SK-N-SH (cell line): ENCODE measurements at regions not wholly inside any gene's neighbourhood (a gene's known extent, or its start where the extent isn't known, plus 50 kb on each side); places are given as distances from the start of the nearest gene placed in this dataset.

Experiments used
- CTCF ChIA-PET: fragments of 300-600, 350-600 bp; formaldehyde crosslinking; extraction: SDS; loops from one replicate; lab custom pipeline; 2021; lab: Yijun Ruan, JAX
- POLR2A ChIA-PET: fragments of 350-600 bp; sonication (Branson Sonifier 250); formaldehyde crosslinking; extraction: SDS; loops from one replicate; lab custom pipeline; 2020; ENCODE audit warnings: antibody characterized with exemption, inconsistent platforms; lab: Yijun Ruan, JAX
- DNase-seq: peaks from one replicate; pipeline ENCODE4 v3.0.0; 2012
- H2AFZ ChIP-seq: fragments of 200-600 bp; sonication (generic); 2 replicates; pipeline ENCODE4 v1.8.1; 2016; ENCODE audit warnings: antibody characterized with exemption, mild to moderate bottlenecking, low read depth
- H3F3A ChIP-seq: fragments of 200-600 bp; sonication (generic); replicated peaks from 2 replicates; pipeline ENCODE3; 2016; ENCODE audit warnings: antibody characterized with exemption, mild to moderate bottlenecking; ENCODE audit not compliant: insufficient read depth
- H3K27ac ChIP-seq, 2 experiments: fragments of 200-500 bp in 1 of 2; fragments of 200-600 bp in 1 of 2; sonication (Bioruptor generic) in 1 of 2; sonication (generic), shearing (Covaris generic) in 1 of 2; 2 replicates each; pipeline versions ENCODE4 v1.5.1 to v1.6.1; 2014 to 2016; ENCODE audit warnings: low read depth in 2 of 2, inconsistent platforms in 1 of 2, low read length in 1 of 2, mild to moderate bottlenecking in 1 of 2, mixed read lengths in 1 of 2
- H3K27me3 ChIP-seq: fragments of 200-600 bp; sonication (generic), shearing (Covaris generic); 2 replicates; pipeline ENCODE4 v1.6.1; 2016; ENCODE audit warnings: mixed run types; ENCODE audit not compliant: insufficient read depth
- H3K36me3 ChIP-seq, 2 experiments: fragments of 200-500 bp in 1 of 2; fragments of 200-600 bp in 1 of 2; sonication (Bioruptor generic) in 1 of 2; sonication (generic) in 1 of 2; replicated peaks in 1 of 2; 2 replicates each; pipeline versions ENCODE3 to v1.5.1; 2014 to 2016; ENCODE audit warnings: low read length in 1 of 2, mild to moderate bottlenecking in 1 of 2; ENCODE audit not compliant: insufficient read depth in 2 of 2, control insufficient read depth in 1 of 2
- H3K4me1 ChIP-seq, 2 experiments: fragments of 200-500 bp in 1 of 2; fragments of 200-600 bp in 1 of 2; sonication (Bioruptor generic) in 1 of 2; sonication (generic), shearing (Covaris generic) in 1 of 2; 2 replicates each; pipeline versions ENCODE4 v1.5.1 to v1.6.1; 2014 to 2016; ENCODE audit warnings: low read depth in 1 of 2, low read length in 1 of 2, mixed run types in 1 of 2; ENCODE audit not compliant: insufficient read depth in 2 of 2, control insufficient read depth in 1 of 2
- H3K4me2 ChIP-seq: fragments of 200-600 bp; sonication (generic), shearing (Covaris generic); 2 replicates; pipeline ENCODE4 v1.6.1; 2017; ENCODE audit warnings: mixed run types
- H3K4me3 ChIP-seq, 2 experiments: fragments of 200-500 bp in 1 of 2; fragments of 200-600 bp in 1 of 2; sonication (Bioruptor generic) in 1 of 2; sonication (generic), shearing (Covaris generic) in 1 of 2; 2 replicates each; pipeline versions ENCODE4 v1.5.1 to v1.8.1; 2014 to 2016; ENCODE audit warnings: low read depth in 2 of 2, inconsistent platforms in 1 of 2, low read length in 1 of 2, mild to moderate bottlenecking in 1 of 2, mixed read lengths in 1 of 2, moderate library complexity in 1 of 2
- H3K79me2 ChIP-seq: fragments of 200-600 bp; sonication (generic); 2 replicates; pipeline ENCODE4 v1.8.1; 2017; ENCODE audit warnings: mild to moderate bottlenecking; ENCODE audit not compliant: insufficient read depth
- H3K9ac ChIP-seq: fragments of 200-600 bp; sonication (generic); 2 replicates; pipeline ENCODE4 v1.6.1; 2017; ENCODE audit warnings: mixed run types
- H3K9me2 ChIP-seq: fragments of 200-600 bp; sonication (generic); 2 replicates; pipeline ENCODE4 v1.6.1; 2017; ENCODE audit warnings: mixed run types
- H3K9me3 ChIP-seq: fragments of 200-600 bp; sonication (generic); 2 replicates; pipeline ENCODE4 v1.6.1; 2017; ENCODE audit warnings: mixed run types, mild to moderate bottlenecking, moderate library complexity
- H4K20me1 ChIP-seq: fragments of 200-600 bp; sonication (generic); 2 replicates; pipeline ENCODE4 v1.6.1; 2017; ENCODE audit warnings: mild to moderate bottlenecking, mixed run types; ENCODE audit not compliant: insufficient read depth
- CTCF ChIP-seq: fragments of 200-600 bp; sonication (generic); IDR thresholded peaks from 2 replicates; pipeline ENCODE4 v1.6.1; 2017; ENCODE audit warnings: antibody characterized with exemption, mild to moderate bottlenecking, moderate library complexity
- FOXM1 ChIP-seq: IDR thresholded peaks from 2 replicates; pipeline ENCODE4 v1.4.0; 2012; ENCODE audit warnings: low read depth, mild to moderate bottlenecking
- IRF3 ChIP-seq: fragments of 150-350 bp; IDR thresholded peaks from 2 replicates; pipeline ENCODE4 v1.6.1; 2016; ENCODE audit warnings: mild to moderate bottlenecking, low read depth, low read length
- JUND ChIP-seq: IDR thresholded peaks from 2 replicates; pipeline ENCODE4 v1.4.0; 2012
- MAX ChIP-seq: IDR thresholded peaks from 2 replicates; pipeline ENCODE4 v1.4.0; 2012; ENCODE audit warnings: low read depth
- MEF2A ChIP-seq: IDR thresholded peaks from 2 replicates; pipeline ENCODE4 v1.4.0; 2012; ENCODE audit warnings: low read depth, borderline replicate concordance
- NRF1 ChIP-seq: IDR thresholded peaks from 2 replicates; pipeline ENCODE4 v1.6.1; 2012; ENCODE audit warnings: low read depth, mild to moderate bottlenecking, low read length
- PBX3 ChIP-seq: IDR thresholded peaks from 2 replicates; pipeline ENCODE4; 2012
- RAD21 ChIP-seq: IDR thresholded peaks from 2 replicates; pipeline ENCODE4 v1.6.1; 2012; ENCODE audit warnings: mild to moderate bottlenecking, low read length
- REST ChIP-seq: IDR thresholded peaks from 2 replicates; pipeline ENCODE4 v1.6.1; 2012; ENCODE audit warnings: mild to moderate bottlenecking, low read depth, low read length, moderate library complexity
- RFX5 ChIP-seq: IDR thresholded peaks from 2 replicates; pipeline ENCODE4 v1.6.1; 2012; ENCODE audit warnings: mild to moderate bottlenecking, improper control_type of control experiment, low read length
- RXRA ChIP-seq: IDR thresholded peaks from 2 replicates; pipeline ENCODE4 v1.4.0; 2012; ENCODE audit warnings: low read depth, mild to moderate bottlenecking, borderline replicate concordance
- SMC3 ChIP-seq: IDR thresholded peaks from 2 replicates; pipeline ENCODE4 v1.6.1; 2012; ENCODE audit warnings: low read depth, low read length, improper control_type of control experiment
- TCF12 ChIP-seq: IDR thresholded peaks from 2 replicates; pipeline ENCODE4 v1.4.0; 2012
- USF1 ChIP-seq: IDR thresholded peaks from 2 replicates; pipeline ENCODE4 v1.4.0; 2012; ENCODE audit warnings: low read depth, borderline replicate concordance
- USF2 ChIP-seq: fragments of 150-350 bp; IDR thresholded peaks from 2 replicates; pipeline ENCODE4 v1.6.1; 2017; ENCODE audit warnings: antibody characterized with exemption, low read length, low read depth, borderline replicate concordance
- ZBTB33 ChIP-seq: IDR thresholded peaks from 2 replicates; pipeline ENCODE4 v1.4.0; 2012; ENCODE audit warnings: low read depth, borderline replicate concordance
- WGBS: methylation state at CpG from one replicate; pipeline ENCODE4 v1.1.6; 2017; ENCODE audit warnings: low lambda C conversion rate; 5-methylcytosine and 5-hydroxymethylcytosine counted together

- TF ChIP-seq JUND (no peak), MAX (no peak), MEF2A (no peak), IRF3 (no peak), CTCF (no peak), REST (no peak), FOXM1 (no peak), TCF12 (no peak), NRF1 (no peak), ZBTB33 (no peak), RAD21 (no peak), USF1 (no peak), PBX3 (no peak), USF2 (no peak), RFX5 (no peak), SMC3 (no peak), RXRA (no peak)
- 65% methylated on average over 23 of the region's 25 CpGs for WGBS
- POLR2A ChIA-PET = no interaction called here
Observed at GRCh38 chr10:2733278-2733963, 333.9 kb upstream of the PFKP start.

More at GRCh38 chr10:2733278-2733963, 333.9 kb upstream of the PFKP start:
- H3K79me2 ChIP-seq = no peaks in the 10 kb centered on the region
- CTCF ChIA-PET = no interaction called here
- H2AFZ ChIP-seq = no peak overlapping the region
- no peaks in the 10 kb centered on the region for H4K20me1 ChIP-seq
- H3K4me1 ChIP-seq = peaks cover 0 to 4% of the 10 kb centered on the region in 2 experiments; a peak in 1 of 4 replicates
- DNase-seq = no peak
- H3K9me3 ChIP-seq = no peaks in the 10 kb centered on the region
- H3K27ac ChIP-seq = no peak overlapping the region
- H3K9ac ChIP-seq = no peak overlapping the region
- H3K36me3 ChIP-seq = no peaks in the 10 kb centered on the region
- H3K27me3 ChIP-seq = no peaks in the 10 kb centered on the region
- H3K4me2 ChIP-seq = no peak overlapping the region
- no peaks in the 10 kb centered on the region for H3F3A ChIP-seq
- no peaks in the 10 kb centered on the region for H3K9me2 ChIP-seq
- no peak overlapping the region for H3K4me3 ChIP-seq
